IPS-18c (cell line): ENCODE measurements at regions not wholly inside any gene's neighbourhood (a gene's known extent, or its start where the extent isn't known, plus 50 kb on each side); places are given as distances from the start of the nearest gene placed in this dataset.
"Not testable (repeated sequence)": the region's sequence is repeated elsewhere in the genome, so short reads cannot be mapped to it uniquely, and the experiment has no call there.

Source experiments
- H3K4me3 ChIP-seq: 2 replicates; pipeline ENCODE4 v1.7.0; 2013; ENCODE audit warnings: low read depth, mild to moderate bottlenecking, low read length, moderate library complexity; ENCODE audit not compliant: insufficient read depth
- H3K9me3 ChIP-seq: one replicate; pipeline ENCODE4 v1.6.1; 2013; ENCODE audit warnings: mild to moderate bottlenecking, low read length, moderate library complexity; ENCODE audit not compliant: control insufficient read depth, insufficient read depth

- H3K9me3 ChIP-seq: no peaks in the 10 kb centered on the region
- H3K4me3 ChIP-seq: no peak overlapping the region
Measured at GRCh38 chr22:48486558-48486957, 1341.1 kb downstream of the BRD1 start.

- no peak overlapping the region for H3K4me3 ChIP-seq
Measured at GRCh38 chr22:48486134-48486532, 1341.5 kb downstream of the BRD1 start.

GRCh38 chr22:48485149-48486133 lies 1342.2 kb downstream of the BRD1 start:
- no peaks in the 10 kb centered on the region for H3K9me3 ChIP-seq

More at GRCh38 chr22:48486134-48486532, 1341.5 kb downstream of the BRD1 start:
- no peaks in the 10 kb centered on the region for H3K9me3 ChIP-seq

GRCh38 chr22:48483764-48484528 lies 1343.7 kb downstream of the BRD1 start:
- no peak overlapping the region for H3K4me3 ChIP-seq
- H3K9me3 ChIP-seq: no peaks in the 10 kb centered on the region

More at GRCh38 chr22:48485149-48486133, 1342.2 kb downstream of the BRD1 start:
- H3K4me3 ChIP-seq: no peak overlapping the region

- no peaks in the 10 kb centered on the region for H3K9me3 ChIP-seq
- H3K4me3 ChIP-seq: no peak overlapping the region
Measured at GRCh38 chr22:48482771-48483170, 1344.9 kb downstream of the BRD1 start.

- not testable (repeated sequence) for H3K9me3 ChIP-seq, H3K4me3 ChIP-seq
Measured at GRCh38 chr22:48482198-48482597, 1345.5 kb downstream of the BRD1 start.

- no peaks in the 10 kb centered on the region for H3K9me3 ChIP-seq
- no peak overlapping the region for H3K4me3 ChIP-seq
Measured at GRCh38 chr22:48481748-48482147, 1345.9 kb downstream of the BRD1 start.

- Histone ChIP-seq H3K4me3 (no peak overlapping the region), H3K9me3 (no peaks in the 10 kb centered on the region)
Measured at GRCh38 chr22:48478529-48479265, 1349.0 kb downstream of the BRD1 start.

GRCh38 chr22:48478124-48478523 lies 1349.5 kb downstream of the BRD1 start:
- Histone ChIP-seq H3K4me3 (no peak overlapping the region), H3K9me3 (no peaks in the 10 kb centered on the region)

- Histone ChIP-seq H3K9me3 (no peaks in the 10 kb centered on the region), H3K4me3 (no peak overlapping the region)
Measured at GRCh38 chr22:48477031-48477721, 1350.5 kb downstream of the BRD1 start.

- Histone ChIP-seq H3K9me3 (no peaks in the 10 kb centered on the region), H3K4me3 (no peak overlapping the region)
Measured at GRCh38 chr22:48476577-48476976, 1351.1 kb downstream of the BRD1 start.

- Histone ChIP-seq H3K9me3 (peaks cover 2% of the 10 kb centered on the region), H3K4me3 (no peak overlapping the region)
Measured at GRCh38 chr22:48475661-48476345, 1351.9 kb downstream of the BRD1 start.

GRCh38 chr22:48474881-48475280 lies 1352.8 kb downstream of the BRD1 start:
- peaks cover 2% of the 10 kb centered on the region for H3K9me3 ChIP-seq
- H3K4me3 ChIP-seq: no peak overlapping the region

GRCh38 chr22:48473202-48473601 lies 1354.5 kb downstream of the BRD1 start:
- Histone ChIP-seq H3K4me3 (no peak overlapping the region), H3K9me3 (peaks cover 2% of the 10 kb centered on the region)

- no peaks in the 10 kb centered on the region for H3K9me3 ChIP-seq
- H3K4me3 ChIP-seq: no peak overlapping the region
Measured at GRCh38 chr22:48464246-48464645, 1363.4 kb downstream of the BRD1 start.
